Sigmoid colon (tissue), 3 donors: ENCODE measurements at regions not wholly inside any gene's neighbourhood (a gene's known extent, or its start where the extent isn't known, plus 50 kb on each side); places are given as distances from the start of the nearest gene placed in this dataset.

Source experiments
- POLR2A ChIP-seq, 2 donors: fragments of 450-650 bp; IDR thresholded peaks; one replicate each; pipeline ENCODE4 v1.6.1; 2016; ENCODE audit warnings: antibody characterized with exemption in 2 of 2, mild to moderate bottlenecking in 2 of 2, moderate library complexity in 2 of 2
- TF ChIP-seq, protein P1 (sequence below), 4 experiments: fragments of 450-650 bp in 3 of 4; fragments of 200-600 bp in 1 of 4; IDR thresholded peaks; one replicate each; pipeline ENCODE4 v1.5.1; 2016 to 2019; ENCODE audit warnings: antibody characterized with exemption in 4 of 4, mild to moderate bottlenecking in 3 of 4, moderate library complexity in 2 of 4

- no peak for TF ChIP-seq POLR2A (IDR thresholded peaks at IDR 0.05)
- TF ChIP-seq, protein P1, sequence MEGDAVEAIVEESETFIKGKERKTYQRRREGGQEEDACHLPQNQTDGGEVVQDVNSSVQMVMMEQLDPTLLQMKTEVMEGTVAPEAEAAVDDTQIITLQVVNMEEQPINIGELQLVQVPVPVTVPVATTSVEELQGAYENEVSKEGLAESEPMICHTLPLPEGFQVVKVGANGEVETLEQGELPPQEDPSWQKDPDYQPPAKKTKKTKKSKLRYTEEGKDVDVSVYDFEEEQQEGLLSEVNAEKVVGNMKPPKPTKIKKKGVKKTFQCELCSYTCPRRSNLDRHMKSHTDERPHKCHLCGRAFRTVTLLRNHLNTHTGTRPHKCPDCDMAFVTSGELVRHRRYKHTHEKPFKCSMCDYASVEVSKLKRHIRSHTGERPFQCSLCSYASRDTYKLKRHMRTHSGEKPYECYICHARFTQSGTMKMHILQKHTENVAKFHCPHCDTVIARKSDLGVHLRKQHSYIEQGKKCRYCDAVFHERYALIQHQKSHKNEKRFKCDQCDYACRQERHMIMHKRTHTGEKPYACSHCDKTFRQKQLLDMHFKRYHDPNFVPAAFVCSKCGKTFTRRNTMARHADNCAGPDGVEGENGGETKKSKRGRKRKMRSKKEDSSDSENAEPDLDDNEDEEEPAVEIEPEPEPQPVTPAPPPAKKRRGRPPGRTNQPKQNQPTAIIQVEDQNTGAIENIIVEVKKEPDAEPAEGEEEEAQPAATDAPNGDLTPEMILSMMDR (IDR thresholded peaks at IDR 0.05), result no peak
These were observed 256.2 kb downstream of the BCL11B start for GRCh38 chr14:99015833-99016232.
